B cell (primary cell): ENCODE measurements at regions not wholly inside any gene's neighbourhood (a gene's known extent, or its start where the extent isn't known, plus 50 kb on each side); places are given as distances from the start of the nearest gene placed in this dataset.

Experiments used
- EZH2 ChIP-seq: IDR thresholded peaks from 2 replicates; pipeline ENCODE4 v1.6.1; 2012; ENCODE audit warnings: borderline replicate concordance, low read depth, mild to moderate bottlenecking, moderate library complexity, low read length; ENCODE audit not compliant: insufficient read depth, poor library complexity, severe bottlenecking
- TF ChIP-seq, protein P1 (sequence below): fragments of 200-600 bp; IDR thresholded peaks from one replicate; pipeline ENCODE4 v1.8.0; 2022; ENCODE audit warnings: antibody characterized with exemption, mild to moderate bottlenecking

DNA sequence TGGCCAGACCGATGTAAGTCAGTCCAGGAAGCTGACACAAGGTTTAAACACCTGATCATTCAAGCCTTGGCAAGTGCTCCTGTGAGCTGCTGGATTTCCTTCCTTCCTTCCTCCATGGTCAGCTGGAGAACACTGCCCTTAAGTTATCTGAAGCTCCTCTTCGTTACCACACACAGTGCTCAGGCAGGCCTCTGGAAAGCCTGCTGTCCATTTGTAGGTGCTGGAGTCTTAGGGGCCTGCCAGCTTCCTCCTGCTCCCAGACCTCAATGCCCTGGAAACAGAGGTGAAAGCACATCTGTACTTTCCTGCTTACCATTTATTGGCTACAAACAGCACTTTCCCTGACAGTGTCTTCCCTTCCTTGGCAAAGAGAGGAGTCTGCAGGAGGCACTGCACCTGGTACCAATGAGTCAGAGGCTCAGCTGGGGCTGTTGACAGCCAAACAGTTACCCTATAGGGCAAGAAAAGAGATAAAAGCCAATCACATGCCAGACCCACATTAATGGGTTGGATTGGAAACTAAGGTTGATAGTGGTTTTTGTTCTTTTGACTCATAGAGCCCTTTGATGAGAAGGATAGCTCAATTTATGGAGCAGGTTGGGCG is 72.6 kb upstream of the PUM3 start:
- TF ChIP-seq, protein P1, sequence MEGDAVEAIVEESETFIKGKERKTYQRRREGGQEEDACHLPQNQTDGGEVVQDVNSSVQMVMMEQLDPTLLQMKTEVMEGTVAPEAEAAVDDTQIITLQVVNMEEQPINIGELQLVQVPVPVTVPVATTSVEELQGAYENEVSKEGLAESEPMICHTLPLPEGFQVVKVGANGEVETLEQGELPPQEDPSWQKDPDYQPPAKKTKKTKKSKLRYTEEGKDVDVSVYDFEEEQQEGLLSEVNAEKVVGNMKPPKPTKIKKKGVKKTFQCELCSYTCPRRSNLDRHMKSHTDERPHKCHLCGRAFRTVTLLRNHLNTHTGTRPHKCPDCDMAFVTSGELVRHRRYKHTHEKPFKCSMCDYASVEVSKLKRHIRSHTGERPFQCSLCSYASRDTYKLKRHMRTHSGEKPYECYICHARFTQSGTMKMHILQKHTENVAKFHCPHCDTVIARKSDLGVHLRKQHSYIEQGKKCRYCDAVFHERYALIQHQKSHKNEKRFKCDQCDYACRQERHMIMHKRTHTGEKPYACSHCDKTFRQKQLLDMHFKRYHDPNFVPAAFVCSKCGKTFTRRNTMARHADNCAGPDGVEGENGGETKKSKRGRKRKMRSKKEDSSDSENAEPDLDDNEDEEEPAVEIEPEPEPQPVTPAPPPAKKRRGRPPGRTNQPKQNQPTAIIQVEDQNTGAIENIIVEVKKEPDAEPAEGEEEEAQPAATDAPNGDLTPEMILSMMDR, result no peak
- no peak for TF ChIP-seq EZH2
